K562 (cell line): ENCODE measurements at regions not wholly inside any gene's neighbourhood (a gene's known extent, or its start where the extent isn't known, plus 50 kb on each side); places are given as distances from the start of the nearest gene placed in this dataset.
"Not testable (repeated sequence)": the region's sequence is repeated elsewhere in the genome, so short reads cannot be mapped to it uniquely, and the experiment has no call there.

Experiments
- ATAC-seq: fragments of 200-7000 bp; cut with Tn5 transposase; 3 replicates; pipeline ENCODE4 v1.9.1; 2020; ENCODE audit warnings: moderate library complexity
- BruUV-seq: library from RNA; stranded (reverse); fragments of 400-500 nt; replicated peaks from 2 replicates; lab custom pipeline; 2021; lab: Mats Ljungman, UMichigan
- CTCF ChIA-PET: fragments of 300-600 bp; formaldehyde crosslinking; extraction: SDS; loops from one replicate; lab custom pipeline; 2021; ENCODE audit warnings: low intra/inter-chr PET ratio; lab: Yijun Ruan, JAX
- POLR2A ChIA-PET: fragments of 300-600, 350-650 bp; sonication (Branson Sonifier 250); formaldehyde crosslinking; extraction: SDS; loops from one replicate; lab custom pipeline; 2021; ENCODE audit warnings: antibody characterized with exemption, inconsistent platforms; lab: Yijun Ruan, JAX
- DNase-seq, 4 experiments: peaks; one replicate each; pipeline versions ENCODE4 v3.0.0 to v3.0.0-alpha.2; 2011 to 2018; ENCODE audit warnings: low spot score in 3 of 4, mixed read lengths in 3 of 4; ENCODE audit errors: extremely low read depth in 1 of 4
- FAIRE-seq: peaks from 2 replicates; lab custom pipeline; 2011; peaks lifted over from hg19 to GRCh38; lab: Jason Lieb, UNC
- H2AFZ ChIP-seq: 2 replicates; pipeline ENCODE4 v1.6.0; 2011; ENCODE audit warnings: low read depth, low read length, control low read depth, inconsistent platforms
- H3K27ac ChIP-seq: fragments of 200-600 bp; 3 replicates; pipeline ENCODE4 v1.8.0; 2011; ENCODE audit warnings: low read depth, mild to moderate bottlenecking, control low read depth, inconsistent platforms, low read length, moderate library complexity, mixed read lengths; ENCODE audit errors: extremely low read depth
- H3K27me3 ChIP-seq, 2 experiments: fragments of 300-600 bp in 1 of 2; 2 replicates in 1 of 2; 3 replicates in 1 of 2; pipeline versions ENCODE4 v1.6.0 to v1.8.0; 2011; ENCODE audit warnings: inconsistent platforms in 2 of 2, low read length in 2 of 2, mild to moderate bottlenecking in 1 of 2, mixed read lengths in 1 of 2, moderate library complexity in 1 of 2; ENCODE audit not compliant: control insufficient read depth in 2 of 2, insufficient read depth in 2 of 2
- H3K36me3 ChIP-seq: fragments of 300-600 bp; 3 replicates; pipeline ENCODE4 v1.8.0; 2011; ENCODE audit warnings: mild to moderate bottlenecking, low read length, inconsistent platforms; ENCODE audit not compliant: control insufficient read depth, insufficient read depth
- H3K4me1 ChIP-seq, 2 experiments: fragments of 200-600 bp in 1 of 2; replicated peaks in 1 of 2; 2 replicates in 1 of 2; 3 replicates in 1 of 2; pipeline versions ENCODE4 v1.5.1 to v1.8.0; 2011; ENCODE audit warnings: inconsistent platforms in 2 of 2, low read length in 2 of 2, mild to moderate bottlenecking in 1 of 2, mixed read lengths in 1 of 2, moderate library complexity in 1 of 2; ENCODE audit not compliant: control insufficient read depth in 2 of 2, insufficient read depth in 2 of 2
- H3K4me2 ChIP-seq: 2 replicates; pipeline ENCODE4 v1.6.1; 2011; ENCODE audit warnings: low read length, control low read depth, inconsistent platforms, mixed read lengths; ENCODE audit not compliant: insufficient read depth
- H3K4me3 ChIP-seq: fragments of 200-600 bp; sonication (generic), shearing (Covaris generic); 2 replicates; pipeline ENCODE4 v1.5.1; 2016; ENCODE audit warnings: control low read depth, inconsistent platforms
- H3K79me2 ChIP-seq: fragments of 200-600 bp; 3 replicates; pipeline ENCODE4 v1.8.0; 2011; ENCODE audit warnings: low read length, inconsistent platforms; ENCODE audit not compliant: control insufficient read depth, insufficient read depth
- H3K9ac ChIP-seq, 2 experiments: 2 replicates each; pipeline versions ENCODE4 v1.6.0 to v1.6.1; 2011; ENCODE audit warnings: low read depth in 2 of 2, low read length in 2 of 2, control low read depth in 1 of 2, inconsistent platforms in 1 of 2, mild to moderate bottlenecking in 1 of 2, mixed read lengths in 1 of 2; ENCODE audit not compliant: insufficient read depth in 1 of 2
- H3K9me1 ChIP-seq: one replicate; pipeline ENCODE4 v1.6.0; 2011; ENCODE audit warnings: inconsistent platforms, mild to moderate bottlenecking, low read length, moderate library complexity; ENCODE audit not compliant: control insufficient read depth, insufficient read depth
- H3K9me3 ChIP-seq: replicated peaks from 2 replicates; pipeline ENCODE4 v1.5.1; 2011; ENCODE audit warnings: low read depth, low read length, inconsistent platforms; ENCODE audit not compliant: control insufficient read depth, insufficient read depth
- H4K20me1 ChIP-seq: replicated peaks from 2 replicates; pipeline ENCODE4 v1.6.1; 2011; ENCODE audit warnings: low read length, inconsistent platforms, mixed read lengths; ENCODE audit not compliant: control insufficient read depth, insufficient read depth
- ELK3 ChIP-seq: fragments of 450-650 bp; formaldehyde crosslinking; IDR thresholded peaks from 2 replicates; pipeline ENCODE4 v1.4.0; 2020; ENCODE audit warnings: mild to moderate bottlenecking
- SAFB2 ChIP-seq: fragments of 200-400 bp; formaldehyde crosslinking; IDR thresholded peaks from 2 replicates; pipeline ENCODE4 v1.6.1; 2018; ENCODE audit warnings: borderline replicate concordance, low read length, low read depth, moderate library complexity; ENCODE audit not compliant: severe bottlenecking
- SRF ChIP-seq, 2 experiments: fragments of 250-450, 450-650 bp in 1 of 2; sonication (Bioruptor Pico) in 1 of 2; sonication (generic) in 1 of 2; formaldehyde crosslinking; IDR thresholded peaks; 2 replicates each; pipeline versions ENCODE4 v1.5.0 to v1.5.1; 2020 to 2022; ENCODE audit warnings: mild to moderate bottlenecking in 1 of 2, missing genetic modification reagents in 1 of 2
- ZBTB33 ChIP-seq: sonication (generic); formaldehyde crosslinking; IDR thresholded peaks from 2 replicates; pipeline ENCODE4 v1.8.1; 2023; ENCODE audit warnings: mild to moderate bottlenecking, missing genetic modification reagents
- ZFX ChIP-seq: sonication (generic); formaldehyde crosslinking; IDR thresholded peaks from 2 replicates; pipeline ENCODE4 v1.8.0; 2022; ENCODE audit warnings: mild to moderate bottlenecking, missing genetic modification reagents, moderate library complexity
- ZHX1 ChIP-seq: fragments of 150-350 bp; conservative IDR thresholded peaks from 2 replicates; pipeline ENCODE4 v1.6.1; 2014; ENCODE audit warnings: low read length
- ZNF76 ChIP-seq: fragments of 250-450 bp; sonication (Bioruptor Pico); IDR thresholded peaks from 2 replicates; pipeline ENCODE4 v1.4.0; 2020; ENCODE audit warnings: mild to moderate bottlenecking, moderate library complexity, borderline replicate concordance
- WGBS: fragments of 100-300 bp; shearing (Covaris generic); methylation state at CpG from one replicate; pipeline ENCODE4 v1.1.6; 2016; ENCODE audit warnings: low coverage, mixed read lengths; ENCODE audit not compliant: insufficient coverage; ENCODE audit errors: missing lambda C conversion rate; 5-methylcytosine and 5-hydroxymethylcytosine counted together
- in situ Hi-C: fragments of 300-500 bp; cut with MboI; formaldehyde crosslinking; loops from 4 replicates; pipeline ENCODE4 v1.15.0; 2018; ENCODE audit warnings: inconsistent platforms, mixed read lengths
- intact Hi-C: fragments of 100-400 bp; cut with micrococcal nuclease; formaldehyde crosslinking; loops from 2 replicates; pipeline ENCODE4 v1.14.2; 2022

- TF ChIP-seq SAFB2: no peak
- TF ChIP-seq ZFX (CRISPR knock-in tag): no peak
- TF ChIP-seq ZBTB33 (CRISPR knock-in tag): no peak
- TF ChIP-seq ELK3: no peak
- TF ChIP-seq ZNF76: no peak
- no peak for TF ChIP-seq SRF (CRISPR knock-in tag; IDR thresholded peaks at IDR 0.05)
- no peak for TF ChIP-seq ZHX1
Measured at GRCh38 chr2:123453772-123454171, 571.3 kb upstream of the CNTNAP5 start (continued).

- H3K9ac ChIP-seq, in situ Hi-C loops, FAIRE-seq, H2AFZ ChIP-seq, H4K20me1 ChIP-seq, H3K9me3 ChIP-seq, H3K4me3 ChIP-seq, intact Hi-C loops, H3K27me3 ChIP-seq, ATAC-seq, H3K79me2 ChIP-seq, H3K9me1 ChIP-seq, DNase-seq, BruUV-seq, H3K27ac ChIP-seq, CTCF ChIA-PET, H3K4me1 ChIP-seq, H3K4me2 ChIP-seq, H3K36me3 ChIP-seq, POLR2A ChIA-PET: not testable (repeated sequence)
- WGBS: 0% methylated on average over 8 of the region's 8 CpGs
Measured at GRCh38 chr2:123455234-123455633, 569.9 kb upstream of the CNTNAP5 start.
